Hepatocyte (in vitro differentiated cells): ENCODE measurements at regions not wholly inside any gene's neighbourhood (a gene's known extent, or its start where the extent isn't known, plus 50 kb on each side); places are given as distances from the start of the nearest gene placed in this dataset.

ENCODE experiments used
- EZH2 ChIP-seq: fragments of 200-600 bp; sonication (generic); IDR thresholded peaks from 2 replicates; pipeline ENCODE4 v1.6.1; 2016; ENCODE audit warnings: antibody characterized with exemption, mild to moderate bottlenecking, borderline replicate concordance
- EZH2phosphoT487 ChIP-seq: fragments of 200-600 bp; sonication (generic); IDR thresholded peaks from one replicate; pipeline ENCODE4 v1.6.1; 2018; ENCODE audit warnings: antibody characterized with exemption, mild to moderate bottlenecking, low read depth, moderate library complexity; ENCODE audit not compliant: unreplicated experiment, severe bottlenecking
- TF ChIP-seq, protein P1 (sequence below): fragments of 200-600 bp; sonication (generic); IDR thresholded peaks from 2 replicates; pipeline ENCODE4 v1.5.1; 2016; ENCODE audit warnings: antibody characterized with exemption, mild to moderate bottlenecking; ENCODE audit not compliant: poor library complexity

DNA sequence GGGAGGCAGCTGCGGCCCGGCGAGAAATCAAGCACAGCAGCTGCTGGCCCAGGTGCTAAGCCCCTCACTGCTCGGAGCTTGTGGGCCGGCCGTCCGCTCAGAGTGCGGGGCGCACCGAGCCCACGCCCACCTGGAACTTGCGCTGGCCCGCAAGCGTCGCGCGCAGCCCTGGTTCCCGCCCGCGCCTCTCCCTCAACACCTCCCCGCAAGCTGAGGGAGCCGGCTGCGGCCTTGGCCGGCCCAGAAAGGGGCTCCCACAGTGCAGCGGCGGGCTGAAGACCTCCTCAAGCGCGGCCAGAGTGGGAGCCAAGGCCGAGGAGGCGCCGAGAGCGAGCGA is 92.9 kb downstream of the HAPSTR1 start:
- TF ChIP-seq EZH2phosphoT487 (no peak), EZH2 (no peak)
- TF ChIP-seq, protein P1, sequence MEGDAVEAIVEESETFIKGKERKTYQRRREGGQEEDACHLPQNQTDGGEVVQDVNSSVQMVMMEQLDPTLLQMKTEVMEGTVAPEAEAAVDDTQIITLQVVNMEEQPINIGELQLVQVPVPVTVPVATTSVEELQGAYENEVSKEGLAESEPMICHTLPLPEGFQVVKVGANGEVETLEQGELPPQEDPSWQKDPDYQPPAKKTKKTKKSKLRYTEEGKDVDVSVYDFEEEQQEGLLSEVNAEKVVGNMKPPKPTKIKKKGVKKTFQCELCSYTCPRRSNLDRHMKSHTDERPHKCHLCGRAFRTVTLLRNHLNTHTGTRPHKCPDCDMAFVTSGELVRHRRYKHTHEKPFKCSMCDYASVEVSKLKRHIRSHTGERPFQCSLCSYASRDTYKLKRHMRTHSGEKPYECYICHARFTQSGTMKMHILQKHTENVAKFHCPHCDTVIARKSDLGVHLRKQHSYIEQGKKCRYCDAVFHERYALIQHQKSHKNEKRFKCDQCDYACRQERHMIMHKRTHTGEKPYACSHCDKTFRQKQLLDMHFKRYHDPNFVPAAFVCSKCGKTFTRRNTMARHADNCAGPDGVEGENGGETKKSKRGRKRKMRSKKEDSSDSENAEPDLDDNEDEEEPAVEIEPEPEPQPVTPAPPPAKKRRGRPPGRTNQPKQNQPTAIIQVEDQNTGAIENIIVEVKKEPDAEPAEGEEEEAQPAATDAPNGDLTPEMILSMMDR, result no peak
